ENCODE measurements at regions not wholly inside any gene's neighbourhood (a gene's known extent, or its start where the extent isn't known, plus 50 kb on each side); places are given as distances from the start of the nearest gene placed in this dataset.

GRCh38 chr13:108084840-108085239, 130.5 kb downstream of the LIG4 start:
- ATAC-seq (no peak), DNase-seq (no peak)
- H4K20me1 ChIP-seq (ENCODE audit: low read length) = no peaks in the 10 kb centered on the region
- no peaks in the 10 kb centered on the region for H3K36me3 ChIP-seq (ENCODE audit: low read depth, low read length)
- no TSS peak for BruUV-seq (replicated peaks)
- CTCF ChIA-PET = no interaction called here
- TF ChIP-seq CTCF (conservative IDR thresholded peaks at IDR 0.05; ENCODE audit: low read depth, low read length) (no peak), EZH2phosphoT487 (IDR thresholded peaks at IDR 0.05; ENCODE audit: borderline replicate concordance, low read length) (no peak), EZH2 (IDR thresholded peaks at IDR 0.05; ENCODE audit: low read length, unreplicated experiment) (no peak)
- H3K79me2 ChIP-seq (ENCODE audit: low read length) = no peaks in the 10 kb centered on the region
- no peak overlapping the region for H3K4me3 ChIP-seq (ENCODE audit: low read length)
- H3K9me3 ChIP-seq (ENCODE audit: low read length) = no peaks in the 10 kb centered on the region
- intact Hi-C loops (cut with micrococcal nuclease) = loop anchor here (5.0 kb wide), 2 partner anchors 203 to 218 kb away; a partner anchor contains a TSS
- no peak overlapping the region for H3K27ac ChIP-seq (ENCODE audit: low read length)
- no peaks in the 10 kb centered on the region for H3K27me3 ChIP-seq (ENCODE audit: low read length)
- no peaks in the 10 kb centered on the region for H3K9me2 ChIP-seq (replicated peaks; ENCODE audit: low read length)
- 0 out of 2 replicates have a peak, but pooled peaks cover 9% of the 10 kb centered on the region for H3K4me1 ChIP-seq (ENCODE audit: insufficient read depth, low read length)
- no peak overlapping the region for H3K4me2 ChIP-seq (ENCODE audit: low read length)
- POLR2A ChIA-PET (ENCODE audit: unreplicated experiment) = no interaction called here
- no peak overlapping the region for H3K9ac ChIP-seq (ENCODE audit: low read length)
- H3F3A ChIP-seq (ENCODE audit: low read length, unreplicated experiment) = no peaks in the 10 kb centered on the region
- H2AFZ ChIP-seq (ENCODE audit: low read length) = no peak overlapping the region

- H3K36me3 ChIP-seq (ENCODE audit: low read depth, low read length) = no peaks in the 10 kb centered on the region
- intact Hi-C loops (cut with micrococcal nuclease) = loop anchor here (5.0 kb wide), 1 partner anchor 201 kb away; no protein-coding TSS in a partner anchor
- no peaks in the 10 kb centered on the region for H3F3A ChIP-seq (ENCODE audit: low read length, unreplicated experiment)
- no TSS peak for BruUV-seq (replicated peaks)
- H3K9ac ChIP-seq (ENCODE audit: low read length) = no peak overlapping the region
- no peaks in the 10 kb centered on the region for H3K9me3 ChIP-seq (ENCODE audit: low read length)
- 0 out of 2 replicates have a peak, but pooled peaks cover 9% of the 10 kb centered on the region for H3K4me1 ChIP-seq (ENCODE audit: insufficient read depth, low read length)
- no peaks in the 10 kb centered on the region for H4K20me1 ChIP-seq (ENCODE audit: low read length)
- H3K79me2 ChIP-seq (ENCODE audit: low read length) = no peaks in the 10 kb centered on the region
- ChIA-PET CTCF (no interaction called here), POLR2A (ENCODE audit: unreplicated experiment) (no interaction called here)
- H3K9me2 ChIP-seq (replicated peaks; ENCODE audit: low read length) = no peaks in the 10 kb centered on the region
- H3K27me3 ChIP-seq (ENCODE audit: low read length) = no peaks in the 10 kb centered on the region
- no peak overlapping the region for H3K27ac ChIP-seq (ENCODE audit: low read length)
- ATAC-seq (peak; percentile 70), DNase-seq (peak; percentile 59)
- H3K4me3 ChIP-seq (ENCODE audit: low read length) = no peak overlapping the region
- no peak overlapping the region for H3K4me2 ChIP-seq (ENCODE audit: low read length)
- TF ChIP-seq EZH2phosphoT487 (IDR thresholded peaks at IDR 0.05; ENCODE audit: borderline replicate concordance, low read length) (no peak), EZH2 (IDR thresholded peaks at IDR 0.05; ENCODE audit: low read length, unreplicated experiment) (no peak), CTCF (conservative IDR thresholded peaks at IDR 0.05; ENCODE audit: low read depth, low read length) (no peak)
- H2AFZ ChIP-seq (ENCODE audit: low read length) = no peak overlapping the region
Observed at GRCh38 chr13:108083056-108083455, 132.3 kb downstream of the LIG4 start.

- no peak for TF ChIP-seq EZH2phosphoT487 (IDR thresholded peaks at IDR 0.05; ENCODE audit: borderline replicate concordance, low read length)
- TF ChIP-seq CTCF (conservative IDR thresholded peaks at IDR 0.05; ENCODE audit: low read depth, low read length) = no peak
- no peak for TF ChIP-seq EZH2 (IDR thresholded peaks at IDR 0.05; ENCODE audit: low read length, unreplicated experiment)
Observed at GRCh38 chr13:108082481-108082880, 132.9 kb downstream of the LIG4 start.

More at GRCh38 chr13:108082481-108082880, 132.9 kb downstream of the LIG4 start:
- H3K4me3 ChIP-seq (ENCODE audit: low read length) = no peak overlapping the region
- no peaks in the 10 kb centered on the region for H3K27me3 ChIP-seq (ENCODE audit: low read length)
- H3K79me2 ChIP-seq (ENCODE audit: low read length) = no peaks in the 10 kb centered on the region
- DNase-seq = no peak
- H3F3A ChIP-seq (ENCODE audit: low read length, unreplicated experiment) = no peaks in the 10 kb centered on the region
- no peaks in the 10 kb centered on the region for H3K36me3 ChIP-seq (ENCODE audit: low read depth, low read length)
- POLR2A ChIA-PET (ENCODE audit: unreplicated experiment) = no interaction called here
- no peak overlapping the region for H3K4me2 ChIP-seq (ENCODE audit: low read length)
- intact Hi-C loops (cut with micrococcal nuclease) = loop anchor here (5.0 kb wide), 1 partner anchor 200 kb away; no protein-coding TSS in a partner anchor
- H3K9ac ChIP-seq (ENCODE audit: low read length) = no peak overlapping the region
- ATAC-seq = no peak
- CTCF ChIA-PET = no interaction called here
- 0 out of 2 replicates have a peak, but pooled peaks cover 9% of the 10 kb centered on the region for H3K4me1 ChIP-seq (ENCODE audit: insufficient read depth, low read length)
- no peaks in the 10 kb centered on the region for H3K9me2 ChIP-seq (replicated peaks; ENCODE audit: low read length)
- no peak overlapping the region for H3K27ac ChIP-seq (ENCODE audit: low read length)
- no peaks in the 10 kb centered on the region for H4K20me1 ChIP-seq (ENCODE audit: low read length)
- H2AFZ ChIP-seq (ENCODE audit: low read length) = no peak overlapping the region
- no peaks in the 10 kb centered on the region for H3K9me3 ChIP-seq (ENCODE audit: low read length)
- no TSS peak for BruUV-seq (replicated peaks)

Measured in PC-3 (cell line).